Keratinocyte (primary cell): ENCODE measurements at regions not wholly inside any gene's neighbourhood (a gene's known extent, or its start where the extent isn't known, plus 50 kb on each side); places are given as distances from the start of the nearest gene placed in this dataset.

Experiments
- DNase-seq: peaks from one replicate; pipeline ENCODE4 v3.0.0-alpha.2; 2011; ENCODE audit warnings: low read depth, missing footprints, low spot score
- FAIRE-seq: peaks from 2 replicates; lab custom pipeline; 2011; peaks lifted over from hg19 to GRCh38; lab: Jason Lieb, UNC
- H2AFZ ChIP-seq: 2 replicates; pipeline ENCODE4 v1.6.0; 2012; ENCODE audit warnings: low read length, control low read depth, inconsistent platforms; ENCODE audit not compliant: control insufficient read depth
- H3K27ac ChIP-seq: 2 replicates; pipeline ENCODE4 v1.5.1; 2011; ENCODE audit warnings: low read length; ENCODE audit not compliant: control insufficient read depth, insufficient read depth
- H3K27me3 ChIP-seq: 3 replicates; pipeline ENCODE4 v1.6.0; 2011; ENCODE audit warnings: low read length; ENCODE audit not compliant: control insufficient read depth, insufficient read depth; ENCODE audit errors: extremely low read depth
- H3K36me3 ChIP-seq, 2 experiments: 2 replicates in 1 of 2; 3 replicates in 1 of 2; pipeline ENCODE4 v1.5.1; 2011; ENCODE audit warnings: low read length in 2 of 2, mild to moderate bottlenecking in 1 of 2; ENCODE audit not compliant: control insufficient read depth in 2 of 2, insufficient read depth in 2 of 2; ENCODE audit errors: extremely low read depth in 1 of 2
- H3K4me1 ChIP-seq: 3 replicates; pipeline ENCODE4 v1.5.1; 2011; ENCODE audit warnings: low read length; ENCODE audit not compliant: control insufficient read depth, insufficient read depth; ENCODE audit errors: extremely low read depth
- H3K4me2 ChIP-seq: 3 replicates; pipeline ENCODE4 v1.6.0; 2011; ENCODE audit warnings: low read depth, low read length; ENCODE audit not compliant: control insufficient read depth, insufficient read depth; ENCODE audit errors: extremely low read depth
- H3K4me3 ChIP-seq, 3 experiments: fragments of 200-600 bp in 1 of 3; sonication (generic) in 1 of 3; 2 replicates in 2 of 3; 3 replicates in 1 of 3; pipeline ENCODE4 v1.5.1; 2011 to 2016; ENCODE audit warnings: low read length in 3 of 3, mild to moderate bottlenecking in 3 of 3, control low read depth in 2 of 3, inconsistent platforms in 1 of 3, low read depth in 1 of 3, mixed read lengths in 1 of 3, mixed run types in 1 of 3, moderate library complexity in 1 of 3; ENCODE audit not compliant: control insufficient read depth in 2 of 3, insufficient read depth in 2 of 3; ENCODE audit errors: extremely low read depth in 1 of 3
- H3K79me2 ChIP-seq: 2 replicates; pipeline ENCODE4 v1.6.0; 2012; ENCODE audit warnings: low read length; ENCODE audit not compliant: control insufficient read depth, insufficient read depth
- H3K9ac ChIP-seq: 3 replicates; pipeline ENCODE4 v1.6.0; 2011; ENCODE audit warnings: low read length; ENCODE audit not compliant: control insufficient read depth, insufficient read depth; ENCODE audit errors: extremely low read depth
- H3K9me1 ChIP-seq: 3 replicates; pipeline ENCODE4 v1.6.0; 2011; ENCODE audit warnings: low read length; ENCODE audit not compliant: control insufficient read depth, insufficient read depth; ENCODE audit errors: extremely low read depth
- H3K9me3 ChIP-seq: 2 replicates; pipeline ENCODE4 v1.5.1; 2012; ENCODE audit warnings: low read depth, low read length; ENCODE audit not compliant: control insufficient read depth
- H4K20me1 ChIP-seq: 3 replicates; pipeline ENCODE4 v1.6.0; 2011; ENCODE audit warnings: low read length; ENCODE audit not compliant: control insufficient read depth, insufficient read depth; ENCODE audit errors: extremely low read depth
- EZH2 ChIP-seq: IDR thresholded peaks from one replicate; pipeline ENCODE4 v1.6.1; 2012; ENCODE audit warnings: inconsistent platforms, mild to moderate bottlenecking, low read length, moderate library complexity
- dilution Hi-C: fragments of 300-500 bp; cut with MboI; formaldehyde crosslinking; loops from one replicate; pipeline ENCODE4 v1.7.0; 2020; ENCODE audit warnings: low sequenced_read_pairs; ENCODE audit not compliant: extremely low pct_ligation_motif_present
- TF ChIP-seq, protein P1 (sequence below), 3 experiments: IDR thresholded peaks in 1 of 3; conservative IDR thresholded peaks in 1 of 3; optimal IDR thresholded peaks in 1 of 3; 2 replicates in 2 of 3; 3 replicates in 1 of 3; pipeline versions ENCODE3 to v1.5.1; 2011; ENCODE audit warnings: low read length in 3 of 3, mild to moderate bottlenecking in 3 of 3, moderate library complexity in 2 of 3, control low read depth in 1 of 3, inconsistent platforms in 1 of 3; ENCODE audit not compliant: insufficient read depth in 2 of 3; ENCODE audit errors: extremely low read depth in 1 of 3

DNA sequence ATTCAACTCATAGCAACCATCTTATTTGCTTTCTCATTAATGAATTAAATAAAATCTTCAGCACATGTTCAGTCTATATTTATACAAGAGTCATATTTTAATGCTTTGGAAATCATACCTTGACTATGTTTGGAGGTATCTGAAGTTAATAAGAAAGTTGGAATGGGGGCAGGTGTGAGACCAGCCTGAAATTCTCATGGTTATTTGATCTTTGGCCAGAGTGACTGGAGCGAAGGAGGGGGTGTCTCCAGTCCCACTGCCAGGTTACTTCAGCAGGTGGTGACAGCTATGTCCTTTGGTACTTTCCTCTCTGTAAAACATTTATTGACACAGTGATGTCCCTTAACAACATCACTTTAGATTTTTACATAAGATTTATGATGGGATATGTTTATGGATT, 318.1 kb upstream of the SGCD start:
- TF ChIP-seq, protein P1, sequence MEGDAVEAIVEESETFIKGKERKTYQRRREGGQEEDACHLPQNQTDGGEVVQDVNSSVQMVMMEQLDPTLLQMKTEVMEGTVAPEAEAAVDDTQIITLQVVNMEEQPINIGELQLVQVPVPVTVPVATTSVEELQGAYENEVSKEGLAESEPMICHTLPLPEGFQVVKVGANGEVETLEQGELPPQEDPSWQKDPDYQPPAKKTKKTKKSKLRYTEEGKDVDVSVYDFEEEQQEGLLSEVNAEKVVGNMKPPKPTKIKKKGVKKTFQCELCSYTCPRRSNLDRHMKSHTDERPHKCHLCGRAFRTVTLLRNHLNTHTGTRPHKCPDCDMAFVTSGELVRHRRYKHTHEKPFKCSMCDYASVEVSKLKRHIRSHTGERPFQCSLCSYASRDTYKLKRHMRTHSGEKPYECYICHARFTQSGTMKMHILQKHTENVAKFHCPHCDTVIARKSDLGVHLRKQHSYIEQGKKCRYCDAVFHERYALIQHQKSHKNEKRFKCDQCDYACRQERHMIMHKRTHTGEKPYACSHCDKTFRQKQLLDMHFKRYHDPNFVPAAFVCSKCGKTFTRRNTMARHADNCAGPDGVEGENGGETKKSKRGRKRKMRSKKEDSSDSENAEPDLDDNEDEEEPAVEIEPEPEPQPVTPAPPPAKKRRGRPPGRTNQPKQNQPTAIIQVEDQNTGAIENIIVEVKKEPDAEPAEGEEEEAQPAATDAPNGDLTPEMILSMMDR (optimal IDR thresholded peaks at IDR 0.05 in 1 of 3, IDR thresholded peaks at IDR 0.05 in 1 of 3, conservative IDR thresholded peaks at IDR 0.05 in 1 of 3; ENCODE audit: extremely low read depth in 1 of 3, insufficient read depth in 2 of 3, low read length in 3 of 3) = no peak
- no peak for TF ChIP-seq EZH2

DNA sequence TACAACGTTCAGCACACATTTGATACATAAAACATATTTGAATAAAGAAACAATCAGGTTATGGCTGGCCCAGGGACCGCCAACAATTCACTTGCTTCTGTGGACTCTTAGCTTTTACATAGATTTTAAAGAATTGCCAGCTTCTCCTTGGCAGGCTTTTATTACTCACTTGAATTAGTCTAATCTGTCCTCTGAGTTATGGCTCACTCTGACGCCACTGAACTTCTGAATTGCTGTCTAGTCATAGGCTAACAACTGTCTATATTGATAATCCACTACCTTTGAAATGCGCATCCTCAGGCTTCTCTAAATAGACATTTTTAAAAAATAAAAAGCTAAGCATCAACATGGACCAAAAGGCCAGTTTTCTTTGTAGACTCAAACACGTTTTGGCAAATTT, 317.4 kb upstream of the SGCD start:
- Histone ChIP-seq H3K4me3 (no peak overlapping the region), H3K4me2 (no peak overlapping the region), H3K4me1 (no peaks in the 10 kb centered on the region), H3K9me1 (no peaks in the 10 kb centered on the region), H3K9me3 (no peaks in the 10 kb centered on the region), H3K27ac (no peak overlapping the region), H3K27me3 (no peaks in the 10 kb centered on the region), H3K9ac (no peak overlapping the region), H3K36me3 (no peaks in the 10 kb centered on the region), H3K79me2 (no peaks in the 10 kb centered on the region), H4K20me1 (no peaks in the 10 kb centered on the region), H2AFZ (no peak overlapping the region)
- FAIRE-seq = no peak
- DNase-seq = no peak
- dilution Hi-C loops = no loop called here
- no peak for TF ChIP-seq EZH2
- TF ChIP-seq, protein P1 (optimal IDR thresholded peaks at IDR 0.05 in 1 of 3, IDR thresholded peaks at IDR 0.05 in 1 of 3, conservative IDR thresholded peaks at IDR 0.05 in 1 of 3; ENCODE audit: extremely low read depth in 1 of 3, insufficient read depth in 2 of 3, low read length in 3 of 3) = no peak

More for the DNA sequence above, 318.1 kb upstream of the SGCD start:
- no peak for DNase-seq
- Histone ChIP-seq H3K27me3 (no peaks in the 10 kb centered on the region), H2AFZ (no peak overlapping the region), H3K36me3 (no peaks in the 10 kb centered on the region), H3K27ac (no peak overlapping the region), H3K9me3 (no peaks in the 10 kb centered on the region), H3K4me1 (no peaks in the 10 kb centered on the region), H3K9ac (no peak overlapping the region), H3K9me1 (no peaks in the 10 kb centered on the region), H3K4me2 (no peak overlapping the region), H3K4me3 (no peak overlapping the region), H3K79me2 (no peaks in the 10 kb centered on the region), H4K20me1 (no peaks in the 10 kb centered on the region)
- no peak for FAIRE-seq
- dilution Hi-C loops = no loop called here
